Glutamatergic neuron (in vitro differentiated cells): ENCODE measurements at regions not wholly inside any gene's neighbourhood (a gene's known extent, or its start where the extent isn't known, plus 50 kb on each side); places are given as distances from the start of the nearest gene placed in this dataset.

Experiments
- DNase-seq: peaks from one replicate; pipeline ENCODE4 v3.0.0; 2022
- H3K27ac Mint-ChIP-seq: one replicate; pipeline ENCODE4 v1.8.0; 2020; ENCODE audit warnings: mild to moderate bottlenecking, mixed read lengths, inconsistent platforms; ENCODE audit not compliant: unreplicated experiment
- H3K27me3 Mint-ChIP-seq: one replicate; pipeline ENCODE4 v1.8.0; 2020; ENCODE audit warnings: mild to moderate bottlenecking, moderate library complexity, mixed read lengths, inconsistent platforms; ENCODE audit not compliant: unreplicated experiment
- H3K36me3 Mint-ChIP-seq: one replicate; pipeline ENCODE4 v1.8.0; 2020; ENCODE audit warnings: mild to moderate bottlenecking, mixed read lengths, inconsistent platforms; ENCODE audit not compliant: unreplicated experiment
- H3K4me1 Mint-ChIP-seq: one replicate; pipeline ENCODE4 v1.8.0; 2020; ENCODE audit warnings: mild to moderate bottlenecking, low read depth, mixed read lengths, inconsistent platforms; ENCODE audit not compliant: unreplicated experiment
- H3K4me3 Mint-ChIP-seq: one replicate; pipeline ENCODE4 v1.8.0; 2020; ENCODE audit warnings: mild to moderate bottlenecking, mixed read lengths, inconsistent platforms; ENCODE audit not compliant: unreplicated experiment
- H3K9me3 Mint-ChIP-seq: one replicate; pipeline ENCODE4 v1.8.0; 2020; ENCODE audit warnings: mild to moderate bottlenecking, moderate library complexity, mixed read lengths, inconsistent platforms; ENCODE audit not compliant: unreplicated experiment
- TF ChIP-seq, protein P1 (sequence below): fragments of 200-600 bp; sonication (generic); IDR thresholded peaks from one replicate; pipeline ENCODE4 v1.5.0; 2021; ENCODE audit not compliant: partially characterized antibody, unreplicated experiment

- Mint-ChIP-seq H3K36me3 (no peaks in the 10 kb centered on the region), H3K27ac (no peak overlapping the region), H3K27me3 (no peaks in the 10 kb centered on the region), H3K4me3 (no peak overlapping the region), H3K9me3 (peaks cover 1% of the 10 kb centered on the region), H3K4me1 (no peaks in the 10 kb centered on the region)
- TF ChIP-seq, protein P1, sequence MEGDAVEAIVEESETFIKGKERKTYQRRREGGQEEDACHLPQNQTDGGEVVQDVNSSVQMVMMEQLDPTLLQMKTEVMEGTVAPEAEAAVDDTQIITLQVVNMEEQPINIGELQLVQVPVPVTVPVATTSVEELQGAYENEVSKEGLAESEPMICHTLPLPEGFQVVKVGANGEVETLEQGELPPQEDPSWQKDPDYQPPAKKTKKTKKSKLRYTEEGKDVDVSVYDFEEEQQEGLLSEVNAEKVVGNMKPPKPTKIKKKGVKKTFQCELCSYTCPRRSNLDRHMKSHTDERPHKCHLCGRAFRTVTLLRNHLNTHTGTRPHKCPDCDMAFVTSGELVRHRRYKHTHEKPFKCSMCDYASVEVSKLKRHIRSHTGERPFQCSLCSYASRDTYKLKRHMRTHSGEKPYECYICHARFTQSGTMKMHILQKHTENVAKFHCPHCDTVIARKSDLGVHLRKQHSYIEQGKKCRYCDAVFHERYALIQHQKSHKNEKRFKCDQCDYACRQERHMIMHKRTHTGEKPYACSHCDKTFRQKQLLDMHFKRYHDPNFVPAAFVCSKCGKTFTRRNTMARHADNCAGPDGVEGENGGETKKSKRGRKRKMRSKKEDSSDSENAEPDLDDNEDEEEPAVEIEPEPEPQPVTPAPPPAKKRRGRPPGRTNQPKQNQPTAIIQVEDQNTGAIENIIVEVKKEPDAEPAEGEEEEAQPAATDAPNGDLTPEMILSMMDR = no peak
- DNase-seq = no peak
Measured at GRCh38 chr9:11158063-11158462, 545.3 kb upstream of the PTPRD start.

DNA sequence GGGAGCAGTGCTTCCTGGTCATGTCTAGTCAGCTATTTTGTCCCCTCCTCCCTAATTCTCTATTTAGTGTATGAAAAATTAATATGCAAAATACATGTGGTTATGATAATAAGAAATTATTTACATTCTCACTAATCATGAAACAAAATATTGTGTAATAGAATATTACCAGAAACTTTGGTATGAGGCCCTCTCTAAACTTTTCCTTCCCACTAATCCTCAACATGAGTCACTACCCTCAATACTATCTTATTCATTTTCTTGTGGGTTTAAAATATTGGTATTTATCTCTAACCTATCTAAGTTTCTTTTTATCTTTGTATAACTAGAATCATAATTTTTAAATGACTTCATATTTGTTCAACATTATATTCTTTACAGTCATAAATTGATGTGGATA is 545.9 kb upstream of the PTPRD start:
- H3K9me3 Mint-ChIP-seq = peaks cover 1% of the 10 kb centered on the region

DNA sequence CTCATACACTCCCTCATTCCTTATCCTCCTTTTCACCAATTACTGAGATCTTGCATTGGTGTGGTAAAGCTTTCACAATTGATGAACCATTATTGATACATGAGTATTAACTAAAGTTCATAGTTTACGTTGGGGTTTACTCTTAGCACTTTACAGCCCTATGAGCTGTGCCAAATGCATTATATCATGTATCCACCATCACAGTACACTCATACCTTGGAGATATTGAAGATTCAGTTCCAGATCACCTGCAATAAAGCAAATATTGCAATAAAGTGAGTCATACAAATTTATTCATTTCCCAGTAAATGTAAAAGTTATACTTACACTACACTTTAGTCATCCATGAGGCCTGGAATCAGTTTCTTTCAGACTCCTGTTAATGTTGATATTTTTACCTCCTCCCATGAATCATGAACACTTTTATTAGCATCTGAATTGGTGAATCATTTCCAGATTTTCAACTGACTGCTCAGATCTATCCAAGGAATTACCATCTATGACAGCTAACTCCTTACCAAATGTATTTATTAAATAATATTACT is 546.6 kb upstream of the PTPRD start:
- H3K4me1 Mint-ChIP-seq = no peaks in the 10 kb centered on the region
- H3K4me3 Mint-ChIP-seq = no peak overlapping the region
- no peaks in the 10 kb centered on the region for H3K27me3 Mint-ChIP-seq
- no peak overlapping the region for H3K27ac Mint-ChIP-seq
- TF ChIP-seq, protein P1 = no peak
- peaks cover 1% of the 10 kb centered on the region for H3K9me3 Mint-ChIP-seq
- no peak for DNase-seq
- H3K36me3 Mint-ChIP-seq = no peaks in the 10 kb centered on the region

More for the DNA sequence above, 545.9 kb upstream of the PTPRD start:
- Mint-ChIP-seq H3K27ac (no peak overlapping the region), H3K36me3 (no peaks in the 10 kb centered on the region), H3K27me3 (no peaks in the 10 kb centered on the region), H3K4me3 (no peak overlapping the region), H3K4me1 (no peaks in the 10 kb centered on the region)
- DNase-seq = no peak
- TF ChIP-seq, protein P1 = no peak

DNA sequence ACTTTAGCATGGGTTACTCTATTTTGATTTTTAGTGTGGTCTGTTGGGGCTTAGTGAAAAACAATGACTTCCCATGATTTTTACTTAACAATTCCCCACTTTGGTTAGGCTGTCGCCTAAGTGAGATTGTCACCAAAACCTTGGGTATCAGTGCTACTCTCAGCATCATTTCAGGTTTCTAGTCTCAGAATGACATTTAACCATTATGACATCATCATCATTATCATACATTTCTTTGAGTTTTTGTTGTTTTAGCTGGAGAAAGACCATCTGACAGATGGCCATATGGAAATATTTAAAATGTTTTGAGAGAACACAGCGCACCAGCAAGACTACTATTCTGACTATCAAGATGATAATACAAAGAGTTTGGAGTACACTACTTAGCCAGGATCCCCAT is 551.0 kb upstream of the PTPRD start:
- no peaks in the 10 kb centered on the region for H3K9me3 Mint-ChIP-seq
- no peak for DNase-seq
- no peak overlapping the region for H3K27ac Mint-ChIP-seq
- H3K27me3 Mint-ChIP-seq = no peaks in the 10 kb centered on the region
- H3K4me3 Mint-ChIP-seq = no peak overlapping the region
- no peaks in the 10 kb centered on the region for H3K4me1 Mint-ChIP-seq
- TF ChIP-seq, protein P1 = no peak
- no peaks in the 10 kb centered on the region for H3K36me3 Mint-ChIP-seq

GRCh38 chr9:11182001-11182400 is 569.2 kb upstream of the PTPRD start:
- H3K9me3 Mint-ChIP-seq = no peaks in the 10 kb centered on the region
- TF ChIP-seq, protein P1 = no peak
- H3K4me3 Mint-ChIP-seq = no peak overlapping the region
- no peak for DNase-seq
- no peak overlapping the region for H3K27ac Mint-ChIP-seq
- no peaks in the 10 kb centered on the region for H3K27me3 Mint-ChIP-seq
- H3K36me3 Mint-ChIP-seq = no peaks in the 10 kb centered on the region
- no peaks in the 10 kb centered on the region for H3K4me1 Mint-ChIP-seq
